ENCODE measurements at regions not wholly inside any gene's neighbourhood (a gene's known extent, or its start where the extent isn't known, plus 50 kb on each side); places are given as distances from the start of the nearest gene placed in this dataset.

- Histone ChIP-seq H2BK120ac (ENCODE audit: low read depth, low read length) (no peak overlapping the region), H4K20me1 (ENCODE audit: insufficient read depth, low read length) (no peaks in the 10 kb centered on the region), H3K4me1 (ENCODE audit: control insufficient read depth, insufficient read depth, low read length) (no peaks in the 10 kb centered on the region), H4K5ac (ENCODE audit: low read depth, low read length) (no peak overlapping the region), H3K9ac (ENCODE audit: low read depth, low read length) (no peak overlapping the region), H3K36me3 (ENCODE audit: control insufficient read depth, insufficient read depth, low read length) (no peaks in the 10 kb centered on the region), H4K8ac (ENCODE audit: low read depth in 2 of 2, low read length in 2 of 2) (0 out of 4 replicates have a peak overlapping the region, but pooled peaks of 1 of the 2 experiments have one; percentile 50), H3K9me3 (ENCODE audit: control insufficient read depth, insufficient read depth, low read length) (no peaks in the 10 kb centered on the region), H2AK5ac (ENCODE audit: low read depth, low read length) (no peak overlapping the region), H3K79me1 (ENCODE audit: low read depth in 1 of 2, low read length in 2 of 2) (no peaks in the 10 kb centered on the region), H3K27ac (ENCODE audit: insufficient read depth, low read length) (no peak overlapping the region), H4K91ac (ENCODE audit: insufficient read depth, low read depth, low read length) (no peak overlapping the region), H3K4me2 (ENCODE audit: low read depth, low read length) (no peak overlapping the region), H2BK20ac (ENCODE audit: low read depth, low read length) (no peak overlapping the region), H2BK5ac (ENCODE audit: low read depth, low read length, poor library complexity, severe bottlenecking) (no peak overlapping the region), H3K18ac (ENCODE audit: low read depth, low read length) (no peak overlapping the region), H3K4me3 (ENCODE audit: insufficient read depth, low read depth, low read length) (no peak overlapping the region), H2BK15ac (ENCODE audit: low read depth, low read length) (no peak overlapping the region), H2AFZ (replicated peaks; ENCODE audit: low read length, poor library complexity) (no peak overlapping the region), H3K14ac (replicated peaks; ENCODE audit: low read depth, low read length) (no peak overlapping the region), H2AK9ac (replicated peaks; ENCODE audit: low read depth, low read length, poor library complexity) (no peak overlapping the region), H3K27me3 (ENCODE audit: control insufficient read depth, insufficient read depth, low read length) (no peaks in the 10 kb centered on the region), H3K9me1 (ENCODE audit: insufficient read depth, low read length) (no peaks in the 10 kb centered on the region), H3K4ac (ENCODE audit: low read depth, low read length) (no peak overlapping the region), H3K23ac (ENCODE audit: low read depth, low read length) (no peak overlapping the region), H3K56ac (ENCODE audit: extremely low read depth, insufficient read depth, low read length) (no peak overlapping the region)
- no CpG with 5 or more reads among the region's 1 CpG for WGBS, 2 experiments (ENCODE audit: extremely low coverage in 2 of 2, insufficient read length in 1 of 2)
- POLR2A ChIA-PET (ENCODE audit: unreplicated experiment) = no interaction called here
- intact Hi-C loops (cut with micrococcal nuclease) = no loop called here
- CTCF ChIA-PET = no interaction called here
- DNase-seq = no peak
- no peak for TF ChIP-seq FOS (IDR thresholded peaks at IDR 0.05; ENCODE audit: low read depth, low read length)
- no peak for TF ChIP-seq RFX5 (IDR thresholded peaks at IDR 0.05; ENCODE audit: low read depth, low read length)
- no peak for TF ChIP-seq RCOR1 (IDR thresholded peaks at IDR 0.05; ENCODE audit: insufficient replicate concordance, low read length)
- TF ChIP-seq RAD21 (IDR thresholded peaks at IDR 0.05; ENCODE audit: low read length) = no peak
- TF ChIP-seq MAFK (IDR thresholded peaks at IDR 0.05; ENCODE audit: low read depth, low read length) = no peak
- no peak for TF ChIP-seq MXI1 (IDR thresholded peaks at IDR 0.05; ENCODE audit: borderline replicate concordance, low read depth, low read length)
- TF ChIP-seq CEBPB (IDR thresholded peaks at IDR 0.05; ENCODE audit: low read depth, low read length) = no peak
- no peak for TF ChIP-seq ELK1 (IDR thresholded peaks at IDR 0.05; ENCODE audit: borderline replicate concordance, low read depth, low read length)
- no peak for TF ChIP-seq CHD1 (IDR thresholded peaks at IDR 0.05; ENCODE audit: low read depth, low read length)
- BruUV-seq (replicated peaks) = no TSS peak
- no peak for ATAC-seq (ENCODE audit: low read depth)
- in situ Hi-C loops (cut with MboI; ENCODE audit: low sequenced_read_pairs) = no loop called here
- dilution Hi-C loops (cut with HindIII; ENCODE audit: low sequenced_read_pairs, unreplicated experiment) = no loop called here
Observed at GRCh38 chr4:119971431-119972084, 95.1 kb downstream of the MAD2L1 start.
